NCI-H82 (cell line): ENCODE measurements at regions not wholly inside any gene's neighbourhood (a gene's known extent, or its start where the extent isn't known, plus 50 kb on each side); places are given as distances from the start of the nearest gene placed in this dataset.

Source experiments
- DNase-seq: peaks from one replicate; lab custom pipeline; 2025; lab: John Stamatoyannopoulos, UW

DNA sequence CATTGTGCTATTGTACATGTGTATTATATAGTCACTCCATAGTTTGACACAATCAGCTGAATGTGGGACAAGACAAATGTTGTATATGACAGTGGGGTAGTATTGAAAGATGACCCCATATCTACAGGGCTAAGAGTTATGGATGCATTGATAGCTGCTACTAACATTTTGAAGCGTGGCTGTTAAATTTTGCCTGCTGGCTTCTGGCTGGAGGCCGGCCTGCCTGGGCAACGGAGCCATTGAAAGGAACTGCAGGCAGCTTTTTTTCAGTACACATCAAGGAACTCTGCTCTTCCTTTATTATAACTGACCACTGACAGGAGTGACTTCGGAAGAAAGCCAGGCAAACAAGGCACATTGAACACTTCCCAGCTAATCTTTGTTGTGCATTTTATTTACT is 76.1 kb upstream of the TMEM33 start:
- peak; percentile 52 for DNase-seq

DNA sequence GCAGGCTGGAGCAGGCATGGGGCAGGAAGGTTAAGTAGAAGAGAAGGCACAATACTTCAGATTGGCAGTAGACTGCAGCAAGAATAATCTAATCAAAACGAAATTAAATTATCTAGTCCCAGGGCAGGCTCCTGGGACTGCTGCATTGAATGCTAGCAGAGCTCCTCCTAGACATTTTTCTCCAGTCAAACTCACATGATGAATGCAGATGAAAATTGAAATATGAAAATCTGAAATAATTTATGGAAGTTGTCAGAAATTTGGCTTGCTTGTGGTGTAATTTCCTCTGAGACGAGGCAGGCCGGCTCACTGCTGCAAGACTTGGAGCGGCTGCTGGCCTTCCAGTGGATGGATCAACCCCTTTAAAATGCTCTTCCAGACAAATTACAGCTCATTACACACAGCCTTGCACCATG is 78.0 kb upstream of the TMEM33 start:
- DNase-seq = peak; percentile 86

DNA sequence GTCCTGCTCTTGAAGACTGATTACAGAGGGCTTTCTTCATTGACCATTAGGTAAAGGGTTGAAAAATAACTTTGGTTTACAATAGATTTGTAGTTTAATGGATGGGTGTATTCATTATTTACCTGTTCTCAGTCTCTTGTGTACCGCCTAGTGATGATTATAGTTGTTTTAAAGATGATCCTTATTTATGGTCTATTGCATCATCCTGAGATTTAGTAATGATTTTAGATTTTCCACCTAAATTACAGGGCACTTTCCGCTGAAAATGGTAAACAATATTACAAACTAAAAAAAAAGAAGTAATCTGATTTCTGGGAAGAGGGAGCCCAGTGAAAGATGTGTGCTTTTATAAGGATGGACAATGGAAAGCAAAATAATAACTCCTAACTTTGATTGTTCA is 78.4 kb upstream of the TMEM33 start:
- DNase-seq = no peak

DNA sequence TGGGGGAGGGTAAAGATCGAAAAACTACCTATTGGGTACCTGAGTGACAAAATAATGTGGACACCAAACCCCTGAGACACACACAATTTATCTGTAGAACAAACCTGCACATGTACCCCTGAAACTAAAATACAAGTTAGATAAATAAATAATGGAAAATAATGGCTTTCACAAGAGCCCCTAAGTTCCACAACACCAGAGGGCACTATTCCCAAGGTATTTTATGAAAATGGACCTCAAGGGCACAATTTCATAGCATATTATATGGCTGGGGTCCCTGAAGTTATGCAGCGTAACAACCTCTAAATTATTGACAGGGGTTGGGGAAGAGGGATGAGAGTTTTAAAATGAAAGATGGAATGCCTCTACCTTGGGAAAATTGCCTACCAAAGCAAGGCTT is 81.3 kb upstream of the TMEM33 start:
- DNase-seq = peak; percentile 32

DNA sequence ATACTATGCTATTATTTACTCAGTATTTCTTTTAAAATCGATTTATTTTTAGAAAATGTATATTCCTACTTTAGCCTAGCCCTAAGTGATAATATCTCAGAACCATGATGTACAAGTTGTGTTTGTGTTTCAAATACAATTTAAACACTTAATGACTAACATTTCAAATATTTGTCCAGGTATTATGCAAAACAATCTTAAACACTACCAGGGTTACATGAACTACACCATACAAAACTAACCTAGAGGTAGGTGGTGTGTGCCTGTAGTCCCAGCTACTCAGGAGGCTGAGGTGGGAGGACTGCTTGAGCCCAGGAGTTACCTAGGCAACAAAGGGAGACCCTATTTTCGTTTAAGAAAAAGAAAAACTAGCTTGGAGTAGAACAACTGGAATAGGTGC is 83.0 kb upstream of the TMEM33 start:
- DNase-seq = no peak

DNA sequence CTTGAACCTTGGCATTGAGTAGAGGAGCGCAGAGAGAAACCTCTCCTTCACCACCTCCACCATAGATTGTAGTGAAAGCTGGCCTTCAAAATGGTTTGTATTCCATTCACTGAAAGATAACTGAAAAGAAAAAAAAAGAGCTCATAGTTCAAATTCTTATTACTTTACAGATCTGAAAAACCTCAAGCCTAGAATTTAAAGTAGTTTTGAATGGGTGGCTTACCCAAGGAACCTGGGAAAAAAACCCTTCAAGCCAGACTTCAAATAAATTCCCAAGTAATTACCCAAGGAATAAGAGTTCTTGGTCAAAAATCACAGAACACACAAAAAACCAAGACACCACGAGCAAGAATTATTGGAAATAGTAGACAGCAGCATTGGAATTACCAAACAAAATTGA is 83.6 kb upstream of the TMEM33 start:
- no peak for DNase-seq

DNA sequence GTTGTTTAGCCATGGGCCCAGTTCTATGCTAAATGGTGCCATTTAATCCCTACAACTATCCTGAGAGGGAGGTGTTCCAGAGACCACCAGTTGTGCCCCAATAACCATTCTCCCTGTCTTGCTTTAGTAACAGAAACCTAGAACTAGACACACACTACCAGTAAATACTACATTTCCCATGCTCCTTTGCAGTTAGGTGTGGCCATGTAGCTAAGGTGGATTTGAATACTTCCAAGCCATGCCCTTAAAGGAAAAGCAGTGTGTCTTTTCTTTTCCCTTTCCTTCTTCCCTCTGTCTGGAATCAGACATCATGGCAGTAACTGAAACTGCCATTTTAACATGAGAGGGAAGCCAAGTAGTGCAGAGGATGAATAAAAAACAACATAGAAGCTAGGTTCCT is 90.9 kb upstream of the TMEM33 start:
- DNase-seq = peak; percentile 54

DNA sequence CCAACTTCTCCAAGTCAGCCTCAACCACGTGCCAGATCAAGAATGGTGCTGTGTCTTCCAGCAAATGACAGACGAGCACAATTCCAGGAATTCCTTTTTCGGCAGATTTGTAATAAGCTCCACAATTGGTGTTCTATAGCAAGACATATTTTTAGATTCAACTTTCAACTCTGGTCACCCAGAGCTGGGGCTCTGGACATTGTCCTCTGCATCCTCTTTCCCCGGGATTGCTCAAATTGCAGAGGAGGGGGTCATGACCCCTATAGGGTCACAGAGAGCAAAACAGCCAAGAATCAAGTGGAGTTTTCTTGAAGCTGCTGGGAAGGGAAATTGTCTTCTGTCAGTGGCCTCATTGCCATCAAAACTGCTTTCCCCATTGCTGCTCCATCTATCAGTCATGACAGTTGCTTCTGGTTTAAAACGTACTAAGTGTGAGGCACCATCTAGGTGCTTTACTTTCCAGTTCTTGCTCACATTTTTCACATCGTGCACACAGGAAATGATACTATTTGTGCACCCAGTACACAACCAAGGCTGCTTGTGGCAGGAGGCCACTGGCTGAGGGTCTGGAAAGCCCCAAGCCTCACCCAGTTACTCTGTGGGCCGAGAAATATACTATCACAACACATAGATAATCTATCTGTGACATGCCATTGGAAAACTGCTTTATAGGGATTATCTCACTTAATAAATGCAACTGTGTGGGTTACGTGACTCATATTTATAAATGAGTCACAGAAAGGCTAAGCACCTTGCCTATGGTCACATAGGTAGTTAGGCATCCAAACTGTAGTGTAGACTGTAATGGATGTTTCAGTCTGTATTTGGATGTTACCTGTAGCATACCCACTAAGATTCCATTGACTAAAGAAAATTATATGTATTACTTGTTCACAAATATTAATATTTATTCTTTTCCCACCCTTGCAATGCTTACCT is 91.7 kb upstream of the PHOX2B start:
- DNase-seq = no peak

DNA sequence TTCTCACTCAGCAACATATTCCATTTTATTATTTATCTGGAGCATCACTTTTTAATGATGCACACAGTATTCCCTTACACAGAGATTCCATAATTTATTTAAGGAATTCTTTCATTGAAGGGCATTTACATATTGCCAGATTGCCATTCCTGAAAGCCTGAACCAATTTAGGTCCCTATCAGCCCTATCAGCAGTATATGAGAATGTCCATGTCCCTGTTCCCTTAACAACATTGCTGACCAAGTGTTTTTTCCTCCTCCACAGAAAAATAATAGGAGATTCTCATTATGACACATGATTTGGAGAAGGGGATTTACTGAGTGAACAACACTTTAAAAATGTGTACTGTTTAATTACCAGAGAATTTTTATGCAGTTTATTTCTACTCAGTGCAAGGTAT is 90.1 kb upstream of the PHOX2B start:
- DNase-seq = no peak

DNA sequence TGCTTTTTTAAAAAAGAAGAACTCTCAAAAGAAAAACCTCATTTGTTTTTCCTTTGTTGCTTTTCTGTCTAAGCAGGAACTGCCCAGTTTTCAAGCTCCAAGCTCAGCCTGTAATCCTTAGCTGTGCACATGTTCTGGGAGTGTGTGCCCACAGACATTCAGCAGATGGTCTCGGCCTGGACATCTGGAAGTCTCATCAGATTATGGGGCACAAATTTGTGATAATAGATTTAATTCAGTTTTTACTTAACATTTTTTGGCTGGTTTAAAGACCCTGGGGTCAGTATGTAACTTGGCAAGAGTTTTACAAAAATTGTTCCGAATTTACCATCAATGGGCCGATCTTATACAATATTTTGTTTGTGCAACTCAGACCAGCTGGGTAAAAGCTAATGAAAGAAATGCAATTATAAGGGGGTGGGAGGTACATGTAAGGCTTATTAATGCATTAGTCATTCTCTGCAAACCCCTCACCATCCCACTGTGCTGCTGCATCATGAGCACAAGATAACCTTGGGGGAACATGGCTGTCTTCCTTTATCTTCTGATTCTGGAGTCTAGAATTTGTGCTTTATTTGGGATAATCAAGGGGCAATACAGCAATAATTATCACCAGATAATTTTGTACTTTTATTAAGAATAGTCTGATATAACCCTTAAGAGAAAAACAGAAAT is 86.9 kb upstream of the PHOX2B start:
- DNase-seq = peak; percentile 96

DNA sequence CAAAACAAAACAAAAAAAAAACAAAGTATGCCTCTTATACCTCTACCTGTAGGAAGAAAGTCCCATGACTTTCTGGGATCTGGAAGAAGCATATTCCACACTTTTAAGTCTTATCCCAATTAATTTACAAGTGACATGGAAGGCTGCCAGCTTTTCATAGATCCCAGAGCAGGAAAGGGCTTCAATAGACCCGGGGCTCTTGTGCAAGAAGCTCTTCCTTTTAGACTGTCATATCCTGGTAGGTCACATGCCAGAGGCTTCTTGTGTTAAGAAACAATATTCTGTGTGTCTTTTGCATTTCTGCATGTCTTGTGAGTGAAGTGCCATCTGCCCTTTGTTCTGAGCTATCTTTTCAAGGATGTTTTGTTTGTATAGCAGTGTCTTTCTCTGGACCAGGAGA is 84.4 kb upstream of the PHOX2B start:
- peak; percentile 39 for DNase-seq

DNA sequence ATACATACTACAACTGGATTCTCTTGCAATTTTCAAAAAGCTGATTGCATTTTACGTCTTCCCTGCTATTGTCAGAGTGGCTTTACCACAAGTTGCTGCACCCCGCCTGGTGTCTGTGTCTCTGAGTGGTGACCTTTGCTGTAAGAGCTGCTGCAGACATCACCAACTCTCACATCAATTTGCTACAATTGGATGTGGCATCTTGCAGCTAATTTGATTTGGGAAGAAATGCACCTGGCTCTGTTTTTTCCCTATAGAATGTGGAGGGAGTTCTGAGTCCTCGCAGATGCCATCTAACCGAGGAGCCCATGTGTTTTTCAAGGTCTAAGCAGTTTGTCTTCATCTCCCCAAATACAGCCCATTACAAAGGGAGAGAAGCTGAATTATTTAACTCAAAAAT is 73.8 kb upstream of the PHOX2B start:
- DNase-seq = peak; percentile 99

DNA sequence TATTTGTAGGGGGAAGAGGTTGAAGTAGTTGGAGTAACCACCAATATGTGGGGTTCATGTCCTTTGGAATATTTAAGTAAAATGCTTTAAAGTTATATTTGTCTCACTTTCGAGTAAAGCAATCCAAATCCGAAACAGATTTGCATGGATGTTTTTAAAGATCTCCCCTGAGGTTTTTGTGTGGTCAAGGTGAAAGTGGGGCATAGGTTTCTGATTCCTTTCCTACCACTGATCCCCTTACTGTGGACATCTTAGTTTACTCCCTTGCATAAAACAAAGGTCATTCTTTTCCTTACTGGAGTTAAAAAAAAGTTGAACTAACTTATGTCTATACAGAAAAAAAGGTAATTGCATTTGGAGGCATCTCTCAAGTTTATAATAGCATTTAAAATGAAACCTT is 71.9 kb upstream of the PHOX2B start:
- no peak for DNase-seq

DNA sequence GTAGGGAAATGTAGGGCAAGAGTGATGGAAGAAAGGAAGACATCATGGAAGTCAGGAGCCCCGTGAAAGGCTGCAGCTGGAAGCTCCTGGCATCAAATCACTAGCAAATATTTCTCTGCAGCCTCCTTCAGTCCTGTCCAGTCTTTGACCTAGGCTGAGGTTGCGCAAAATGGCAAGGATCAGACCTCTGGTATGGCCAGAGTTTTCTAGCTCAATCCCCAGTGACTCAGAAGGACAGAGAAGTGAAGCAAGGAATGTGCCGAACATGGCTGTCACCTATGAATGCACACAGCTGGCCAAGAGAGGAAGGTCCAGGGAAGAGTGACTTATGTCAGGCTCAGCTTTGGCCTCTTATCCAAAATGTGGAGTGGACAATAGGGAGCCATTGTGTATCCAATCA is 71.1 kb upstream of the PHOX2B start:
- DNase-seq = no peak

DNA sequence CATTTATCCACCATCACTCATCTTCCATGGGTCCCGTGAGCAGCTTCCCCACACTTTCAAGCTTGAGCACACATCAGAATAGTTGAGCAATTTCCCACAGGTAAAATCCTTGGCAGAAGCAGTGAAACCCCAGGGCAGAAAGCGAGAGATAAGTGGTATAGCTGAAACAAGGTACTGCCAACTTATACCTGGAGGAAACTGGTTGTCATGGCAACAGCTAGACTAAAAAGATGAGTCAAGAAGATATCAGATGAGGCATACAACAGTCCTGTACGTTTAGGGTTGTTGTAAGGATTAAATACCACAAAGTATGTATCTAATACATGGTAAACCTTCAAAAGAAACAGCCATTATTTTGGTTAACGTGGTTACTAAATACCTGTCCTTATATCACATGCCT is 66.9 kb upstream of the PHOX2B start:
- DNase-seq = no peak

DNA sequence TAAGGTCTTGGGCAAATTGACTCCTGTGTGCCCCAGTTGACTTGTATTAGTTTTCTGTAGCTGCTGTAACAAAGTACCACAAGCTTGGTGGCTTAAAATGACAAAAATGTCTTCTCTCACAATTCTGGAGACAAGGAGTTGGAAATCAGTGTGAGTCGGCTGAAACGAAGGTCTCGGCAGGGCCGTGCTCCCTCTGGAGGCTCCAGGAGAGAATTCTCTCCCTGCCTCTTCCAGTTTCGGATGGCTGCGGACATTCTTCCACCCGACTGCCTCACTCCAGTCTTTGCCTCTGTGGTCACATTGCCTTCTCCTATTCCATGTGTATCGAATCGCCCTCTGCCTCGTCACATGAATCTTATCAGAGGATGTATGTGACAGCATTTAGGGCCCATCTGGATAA is 66.0 kb upstream of the PHOX2B start:
- DNase-seq = peak; percentile 96

DNA sequence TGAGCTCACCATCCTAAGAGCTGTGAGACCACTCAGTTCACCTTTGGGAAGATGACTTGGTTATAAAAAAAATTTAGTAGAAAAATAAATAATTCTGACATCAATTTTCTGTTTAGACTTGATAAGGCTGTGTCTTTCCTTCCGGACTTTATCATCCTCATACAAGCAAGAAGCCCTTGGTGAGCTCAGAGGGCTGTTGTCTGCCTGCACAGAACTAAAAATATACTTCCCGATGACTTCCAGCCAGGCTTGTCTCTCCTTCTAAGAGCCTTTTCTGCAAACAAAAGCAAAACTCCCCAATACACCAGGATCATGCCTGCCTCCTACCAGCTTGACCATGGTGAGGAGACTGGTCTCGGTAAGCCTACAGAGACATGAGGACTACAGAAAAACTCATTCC is 58.3 kb upstream of the PHOX2B start:
- DNase-seq = no peak

DNA sequence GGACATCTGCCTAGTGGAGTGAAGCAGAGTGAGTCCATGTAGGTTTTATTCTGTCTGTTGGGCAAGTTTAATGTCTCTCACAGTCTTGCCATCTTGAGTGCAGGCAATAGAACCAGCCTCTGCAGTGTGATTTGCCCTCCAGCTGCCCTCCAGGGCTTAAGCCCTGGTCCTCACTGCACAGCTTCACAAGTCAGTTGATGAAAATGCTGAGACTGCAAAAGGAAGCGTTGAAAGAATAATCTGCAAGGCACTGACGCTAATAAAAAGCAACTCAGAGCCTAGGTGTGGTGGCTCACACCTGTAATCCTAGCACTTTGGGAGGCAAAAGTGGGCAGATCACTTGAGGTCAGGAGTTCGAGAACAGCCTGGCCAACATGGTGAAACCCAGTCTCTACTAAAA is 54.1 kb upstream of the PHOX2B start:
- DNase-seq = no peak

DNA sequence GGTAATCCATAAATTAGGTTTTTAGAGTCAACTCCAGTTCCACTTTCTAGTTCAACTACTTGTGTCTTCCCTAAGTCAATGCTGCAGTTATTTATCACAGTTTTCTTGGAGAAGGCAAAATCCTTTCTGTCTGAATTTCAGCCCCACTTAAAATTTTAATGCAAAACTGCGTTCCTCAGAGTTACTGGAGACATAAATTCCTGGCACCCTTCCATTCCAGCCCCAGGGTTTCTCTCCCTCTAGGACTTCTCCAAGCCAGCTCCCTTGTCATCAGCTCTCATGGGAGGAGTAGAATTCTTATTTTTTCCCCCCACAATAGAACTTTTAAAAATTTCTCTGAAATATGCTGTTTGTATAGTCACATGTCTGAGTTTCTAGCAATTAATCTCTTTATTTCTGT is 50.6 kb upstream of the PHOX2B start:
- no peak for DNase-seq
